Stimulated activated CD8-positive, alpha-beta memory T cell treated with anti-CD3 and anti-CD28 coated beads, Interleukin-7, amount 100 ng/mL, for 48 hours (primary cell): ENCODE measurements at regions not wholly inside any gene's neighbourhood (a gene's known extent, or its start where the extent isn't known, plus 50 kb on each side); places are given as distances from the start of the nearest gene placed in this dataset.
"Not testable (repeated sequence)": the region's sequence is repeated elsewhere in the genome, so short reads cannot be mapped to it uniquely, and the experiment has no call there.

Experiments
- DNase-seq, 2 donors: peaks; one replicate each; pipeline ENCODE4 v3.0.0-alpha.2; 2020; ENCODE audit warnings: low read depth in 1 of 2; ENCODE audit errors: extremely low read depth in 1 of 2

DNA sequence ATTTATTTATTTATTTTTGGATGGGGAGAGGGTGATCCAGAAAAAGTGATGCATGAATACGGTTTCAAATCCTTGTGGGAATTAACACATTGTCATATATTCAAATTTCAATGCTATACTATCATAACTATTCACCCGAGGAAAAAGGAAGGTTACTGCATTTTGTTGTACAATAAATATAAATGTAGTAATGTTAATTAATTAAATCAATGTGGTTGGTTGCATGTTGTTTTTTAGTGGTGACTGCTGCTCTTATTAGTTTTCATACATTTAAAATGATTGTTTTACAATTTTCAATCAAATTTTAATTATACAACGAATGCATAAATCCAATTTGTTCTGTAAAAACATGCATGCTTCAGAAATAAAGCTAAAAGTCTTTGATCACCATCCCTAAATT is 180.5 kb downstream of the ZFP64 start:
- DNase-seq, result no peak

- no peak for DNase-seq
Observed at GRCh38 chr20:52010541-52010940, 181.0 kb downstream of the ZFP64 start.

DNA sequence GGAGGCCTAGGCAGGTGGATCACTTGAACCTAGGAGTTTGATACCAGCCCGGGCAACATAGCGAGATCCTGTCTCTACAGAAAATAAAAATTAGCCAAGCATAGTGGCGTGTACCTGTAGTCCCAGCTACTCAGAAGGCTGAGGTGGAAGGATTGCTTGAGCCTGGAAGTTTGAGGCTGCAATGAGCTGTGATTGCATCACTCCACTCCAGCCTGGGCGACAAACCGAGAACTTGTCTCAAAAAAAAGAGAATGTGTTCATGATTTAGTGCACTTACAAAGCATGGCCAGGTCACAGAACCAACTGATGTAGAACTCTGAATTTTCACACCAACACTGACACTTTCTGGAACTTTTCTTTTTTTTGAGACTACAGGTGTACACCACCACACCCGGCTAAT is 182.7 kb downstream of the ZFP64 start:
- no peak for DNase-seq

- DNase-seq, result no peak
Observed at GRCh38 chr20:52004715-52005114, 186.9 kb downstream of the ZFP64 start.

GRCh38 chr20:52004018-52004417 is 187.6 kb downstream of the ZFP64 start:
- no peak for DNase-seq

GRCh38 chr20:52003415-52003814 is 188.2 kb downstream of the ZFP64 start:
- DNase-seq, result no peak

- DNase-seq, result no peak
Observed at GRCh38 chr20:52001999-52002666, 189.4 kb downstream of the ZFP64 start.

- DNase-seq, result not testable (repeated sequence)
Observed at GRCh38 chr20:51997281-51997936, 194.2 kb downstream of the ZFP64 start.

- no peak for DNase-seq
Observed at GRCh38 chr20:51995551-51995951, 193.2 kb upstream of the SALL4 start.

GRCh38 chr20:51994751-51995417 is 192.6 kb upstream of the SALL4 start:
- DNase-seq, result no peak

DNA sequence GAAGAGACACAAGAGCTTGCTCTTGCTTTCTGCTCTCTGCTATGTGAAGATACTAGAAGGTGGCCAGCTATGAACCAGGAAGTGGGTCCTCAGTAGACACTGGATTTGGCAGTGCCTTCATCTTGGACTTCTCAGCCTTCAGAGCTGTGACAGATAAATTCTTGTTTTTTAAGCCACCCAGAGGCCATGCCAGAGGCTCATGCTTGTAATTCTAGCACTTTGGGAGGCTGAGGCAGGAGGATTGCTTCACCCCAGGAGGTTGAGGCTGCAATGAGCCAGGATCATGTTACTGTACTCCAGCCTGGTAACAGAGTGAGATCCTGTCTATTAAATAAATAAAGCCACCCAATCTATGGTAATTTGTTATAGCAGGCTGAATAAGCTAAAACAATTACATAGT is 185.5 kb upstream of the SALL4 start:
- no peak for DNase-seq

DNA sequence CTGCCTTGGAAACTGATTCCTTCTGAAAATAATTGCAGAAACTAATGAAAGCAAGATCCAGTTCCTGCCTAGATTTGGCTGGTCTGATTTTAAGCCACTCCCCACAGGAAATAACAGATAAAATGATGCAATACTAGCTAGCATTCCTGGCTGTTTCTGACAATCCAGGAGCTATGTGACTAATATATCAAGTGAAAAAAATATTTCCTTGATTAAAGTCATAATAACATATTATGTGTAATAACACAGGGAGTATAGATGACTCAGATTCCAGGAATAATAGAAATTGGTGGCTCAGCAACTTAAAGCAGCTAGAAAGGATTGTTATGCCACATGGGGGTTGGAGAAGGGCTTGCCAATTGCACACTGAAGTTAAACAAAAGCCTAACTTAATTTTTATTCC is 182.7 kb upstream of the SALL4 start:
- DNase-seq, result no peak

DNA sequence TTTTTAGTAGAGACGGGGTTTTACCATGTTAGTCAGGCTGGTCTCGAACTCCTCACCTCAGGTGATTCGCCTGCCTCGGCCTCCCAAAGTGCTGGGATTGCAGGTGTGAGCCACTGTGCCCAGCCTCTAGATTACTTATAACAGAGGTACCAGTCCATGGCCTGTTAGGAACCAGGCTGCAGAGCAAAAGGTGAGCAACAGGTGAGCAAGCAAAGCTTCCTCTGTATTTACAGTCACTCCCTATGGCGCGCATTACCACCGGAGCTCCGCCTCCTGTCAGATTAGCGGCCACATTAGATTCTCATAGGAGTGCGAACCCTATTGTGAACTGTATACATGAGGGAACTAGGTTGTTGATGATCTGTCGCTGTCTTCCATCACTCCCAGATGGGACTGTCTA is 178.0 kb upstream of the SALL4 start:
- no peak for DNase-seq

DNA sequence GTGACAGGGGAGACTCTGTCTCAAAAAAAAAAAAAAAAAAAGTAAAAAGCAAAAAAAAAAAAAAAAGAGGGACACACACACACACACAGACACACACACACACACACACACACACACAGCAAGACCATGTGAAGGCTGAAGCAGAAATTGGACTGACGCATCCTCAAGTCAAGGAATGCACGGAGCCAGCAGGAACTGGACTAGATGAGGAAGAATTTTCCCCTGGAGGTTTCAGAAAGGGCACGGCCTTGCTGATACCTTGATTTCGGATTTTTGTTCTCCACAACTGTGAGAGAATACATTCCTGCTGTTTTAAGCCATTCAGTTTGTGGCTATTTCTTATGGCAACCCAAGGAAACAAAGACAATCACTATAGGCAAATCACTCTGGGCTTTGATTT is 176.9 kb upstream of the SALL4 start:
- no peak for DNase-seq

GRCh38 chr20:51978070-51978501 is 175.8 kb upstream of the SALL4 start:
- no peak for DNase-seq

DNA sequence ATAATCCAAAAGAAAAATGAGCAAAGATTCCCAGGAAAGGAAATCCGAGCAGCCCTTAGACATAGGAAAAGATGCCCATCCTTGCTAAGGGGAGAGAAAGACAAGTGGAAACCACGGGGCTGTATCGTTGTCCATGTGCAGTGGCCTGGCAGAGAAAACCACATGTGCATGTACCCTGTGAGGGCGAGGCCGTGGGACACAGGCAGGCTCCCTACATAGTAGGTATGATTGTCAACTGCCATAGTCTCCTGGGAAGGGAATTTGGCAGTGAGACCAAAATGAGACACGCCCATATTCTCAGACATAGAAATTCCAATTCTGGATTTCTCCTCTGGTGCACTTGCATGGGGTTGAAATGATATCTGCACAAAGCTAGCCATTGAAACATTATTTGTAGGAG is 169.7 kb upstream of the SALL4 start:
- DNase-seq, result no peak

DNA sequence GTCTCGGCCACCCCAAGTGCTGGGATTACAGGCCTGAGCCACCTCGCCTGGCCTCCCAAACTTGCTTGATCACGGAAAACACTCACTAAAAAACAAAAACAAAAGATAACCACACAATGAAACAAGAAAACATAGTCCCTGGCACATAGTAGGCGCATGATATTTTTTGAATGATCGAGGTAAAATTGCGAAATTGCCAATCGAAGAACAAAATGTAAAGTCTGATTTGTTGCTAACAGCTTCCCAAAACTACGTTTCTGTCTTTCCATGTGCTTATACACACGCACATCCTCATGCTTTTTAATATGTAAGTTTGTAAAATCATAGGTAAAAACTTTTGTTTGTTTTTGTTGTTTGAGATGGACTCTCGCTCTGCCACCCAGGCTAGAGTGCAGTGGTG is 168.5 kb upstream of the SALL4 start:
- no peak for DNase-seq

GRCh38 chr20:51969191-51969590 is 166.9 kb upstream of the SALL4 start:
- DNase-seq, result no peak

GRCh38 chr20:51968151-51968550 is 165.8 kb upstream of the SALL4 start:
- DNase-seq, result no peak

DNA sequence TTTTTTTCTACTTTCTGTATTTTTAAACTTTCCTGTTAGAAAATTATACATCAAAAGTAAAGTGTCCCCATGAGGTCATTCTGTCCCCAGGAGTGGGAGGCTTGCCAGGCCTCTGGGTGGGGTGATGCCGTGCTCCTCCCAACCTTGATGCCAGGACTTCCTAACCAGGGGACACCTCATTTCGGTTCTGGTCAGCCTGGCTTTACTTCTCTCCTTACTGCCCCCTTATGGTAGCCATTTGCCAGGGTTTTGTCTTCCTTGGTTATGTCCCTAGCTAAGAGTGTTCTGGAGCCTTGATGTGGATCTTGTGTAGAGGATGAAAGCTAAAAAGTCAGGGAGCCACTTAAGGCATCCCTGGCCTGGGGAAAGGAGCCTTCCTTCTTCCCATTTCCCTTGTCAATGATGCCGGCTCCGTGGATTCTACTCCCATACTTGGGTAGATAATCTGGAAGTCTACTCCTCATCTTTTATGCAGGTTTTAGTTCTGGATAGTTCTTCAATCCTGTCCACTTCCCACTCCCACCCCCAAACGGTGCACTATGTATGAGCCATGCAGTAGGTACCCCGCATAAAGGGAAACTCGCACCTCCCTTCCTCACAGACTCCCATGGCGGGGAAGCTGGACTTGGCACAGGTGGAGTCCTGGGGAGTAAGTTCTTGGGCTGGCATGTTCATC is 164.1 kb upstream of the SALL4 start:
- DNase-seq, result peak; percentile 0 to 1

- DNase-seq, result no peak
Observed at GRCh38 chr20:51961964-51962761, 159.8 kb upstream of the SALL4 start.
